DND-41 (cell line): ENCODE measurements at regions not wholly inside any gene's neighbourhood (a gene's known extent, or its start where the extent isn't known, plus 50 kb on each side); places are given as distances from the start of the nearest gene placed in this dataset.

Source experiments
- CTCF ChIP-seq: IDR thresholded peaks from 2 replicates; pipeline ENCODE4 v1.5.1; 2012; ENCODE audit warnings: borderline replicate concordance, low read length, moderate library complexity, mild to moderate bottlenecking; ENCODE audit not compliant: poor library complexity, severe bottlenecking; ENCODE audit errors: extremely low read depth
- EZH2 ChIP-seq: IDR thresholded peaks from 3 replicates; pipeline ENCODE4 v1.6.1; 2012; ENCODE audit warnings: borderline replicate concordance, low read depth, mild to moderate bottlenecking, moderate library complexity, low read length, inconsistent platforms; ENCODE audit not compliant: severe bottlenecking

GRCh38 chr4:13968723-13969122 lies 341.2 kb upstream of the BOD1L1 start:
- no peak for TF ChIP-seq CTCF
- no peak for TF ChIP-seq EZH2
